HEK293 (cell line): ENCODE measurements at regions not wholly inside any gene's neighbourhood (a gene's known extent, or its start where the extent isn't known, plus 50 kb on each side); places are given as distances from the start of the nearest gene placed in this dataset.

Experiments used
- GLIS1 ChIP-seq: fragments of 450-650 bp; formaldehyde crosslinking; IDR thresholded peaks from 2 replicates; pipeline ENCODE4 v1.5.1; 2016; ENCODE audit warnings: missing biosample characterization, missing genetic modification characterization
- INSM2 ChIP-seq: fragments of 450-650 bp; formaldehyde crosslinking; IDR thresholded peaks from 2 replicates; pipeline ENCODE4 v1.5.1; 2016; ENCODE audit warnings: missing biosample characterization, missing genetic modification characterization
- REST ChIP-seq: fragments of 450-650 bp; formaldehyde crosslinking; IDR thresholded peaks from 2 replicates; pipeline ENCODE4 v1.5.1; 2016; ENCODE audit warnings: missing biosample characterization, missing genetic modification characterization
- ZBTB11 ChIP-seq: fragments of 450-650 bp; formaldehyde crosslinking; conservative IDR thresholded peaks from 2 replicates; pipeline ENCODE4 v1.5.1; 2016; ENCODE audit warnings: low read depth, missing biosample characterization, missing genetic modification characterization
- ZNF24 ChIP-seq: fragments of 450-650 bp; formaldehyde crosslinking; IDR thresholded peaks from 2 replicates; pipeline ENCODE4 v1.5.1; 2016; ENCODE audit warnings: missing biosample characterization, missing genetic modification characterization

DNA sequence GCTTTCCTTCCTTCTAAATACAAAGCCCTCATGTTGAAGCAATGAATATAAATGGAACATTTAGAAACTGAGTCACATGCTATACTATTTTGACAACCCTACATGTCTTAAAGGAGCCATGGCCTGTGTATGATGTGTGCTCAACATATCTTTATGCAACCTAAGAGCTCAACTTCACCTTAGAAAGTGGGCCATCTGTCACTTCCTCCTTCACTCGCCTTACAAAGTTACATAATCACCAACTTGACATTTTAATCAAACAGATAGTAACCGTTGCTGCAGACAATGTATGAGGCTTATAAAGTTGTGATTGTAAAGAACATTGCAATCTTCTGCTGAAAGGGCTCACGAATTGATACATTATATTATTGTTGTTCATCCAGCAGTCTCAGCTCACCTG, 163.6 kb downstream of the SERPINI1 start:
- no peak for TF ChIP-seq REST (tag by site-specific recombination)
- no peak for TF ChIP-seq ZNF24
- TF ChIP-seq ZBTB11 (tag by site-specific recombination), result no peak
- TF ChIP-seq GLIS1 (tag by site-specific recombination), result no peak
- no peak for TF ChIP-seq INSM2 (tag by site-specific recombination)
